ENCODE measurements at regions not wholly inside any gene's neighbourhood (a gene's known extent, or its start where the extent isn't known, plus 50 kb on each side); places are given as distances from the start of the nearest gene placed in this dataset.

- TF ChIP-seq ZHX1 (conservative IDR thresholded peaks at IDR 0.05; ENCODE audit: low read length) (no peak), CXXC5 (CRISPR knock-in tag; IDR thresholded peaks at IDR 0.05) (no peak), PCBP1 (IDR thresholded peaks at IDR 0.05; ENCODE audit: low read depth, low read length, poor library complexity, severe bottlenecking) (no peak)
These were observed 1793.0 kb downstream of the TP53TG3F start (continued) for GRCh38 chr16:35252356-35252936.

- no peak for DNase-seq (ENCODE audit: extremely low read depth in 1 of 4, low spot score in 3 of 4)
- 2% methylated on average over 28 of the region's 33 CpGs for WGBS (ENCODE audit: insufficient coverage, low coverage, missing lambda C conversion rate)
- BruUV-seq (replicated peaks) = no TSS peak
- TF ChIP-seq GABPB1 (CRISPR knock-in tag; IDR thresholded peaks at IDR 0.05) (no peak), COPS2 (conservative IDR thresholded peaks at IDR 0.05) (no peak), RB1 (IDR thresholded peaks at IDR 0.05; ENCODE audit: low read depth) (no peak), ZBTB43 (CRISPR knock-in tag; IDR thresholded peaks at IDR 0.05) (no peak), E2F3 (CRISPR knock-in tag; IDR thresholded peaks at IDR 0.05) (no peak), SMAD3 (CRISPR knock-in tag; conservative IDR thresholded peaks at IDR 0.05) (no peak), RBBP5 (IDR thresholded peaks at IDR 0.05; ENCODE audit: borderline replicate concordance, insufficient read depth, low read length, poor library complexity, severe bottlenecking) (no peak), ZNF584 (CRISPR knock-in tag; IDR thresholded peaks at IDR 0.05; ENCODE audit: low read depth) (no peak)
These were observed 1795.9 kb downstream of the TP53TG3F start for GRCh38 chr16:35255186-35255803.

More at GRCh38 chr16:35255186-35255803, 1795.9 kb downstream of the TP53TG3F start:
- POLR2A ChIA-PET = no interaction called here
- FAIRE-seq = no peak
- Histone ChIP-seq H3K9ac (ENCODE audit: insufficient read depth in 1 of 2, low read depth in 2 of 2, low read length in 2 of 2) (no peak overlapping the region), H3K9me1 (ENCODE audit: control insufficient read depth, insufficient read depth, low read length) (no peaks in the 10 kb centered on the region), H4K20me1 (replicated peaks; ENCODE audit: control insufficient read depth, insufficient read depth, low read length) (no peaks in the 10 kb centered on the region), H3K9me3 (replicated peaks; ENCODE audit: control insufficient read depth, insufficient read depth, low read depth, low read length) (no peaks in the 10 kb centered on the region), H3K4me3 (no peak overlapping the region), H3K4me2 (ENCODE audit: insufficient read depth, low read length) (no peak overlapping the region), H3K27me3 (ENCODE audit: control insufficient read depth in 2 of 2, insufficient read depth in 2 of 2, low read length in 2 of 2) (no peaks in the 10 kb centered on the region), H2AFZ (ENCODE audit: low read depth, low read length) (no peak overlapping the region), H3K27ac (ENCODE audit: extremely low read depth, low read depth, low read length) (no peak overlapping the region), H3K36me3 (ENCODE audit: control insufficient read depth, insufficient read depth, low read length) (no peaks in the 10 kb centered on the region), H3K4me1 (replicated peaks in 1 of 2; ENCODE audit: control insufficient read depth in 2 of 2, insufficient read depth in 2 of 2, low read length in 2 of 2) (no peaks in the 10 kb centered on the region), H3K79me2 (ENCODE audit: control insufficient read depth, insufficient read depth, low read length) (no peaks in the 10 kb centered on the region)
- in situ Hi-C loops (cut with MboI) = no loop called here
- intact Hi-C loops (cut with micrococcal nuclease) = no loop called here
- CTCF ChIA-PET (ENCODE audit: low intra/inter-chr PET ratio) = no interaction called here
- ATAC-seq = no peak

Measured in K562 (cell line).